GM19043 (cell line): ENCODE measurements at regions not wholly inside any gene's neighbourhood (a gene's known extent, or its start where the extent isn't known, plus 50 kb on each side); places are given as distances from the start of the nearest gene placed in this dataset.

Experiments
- ATAC-seq: cut with Tn5 transposase; IDR thresholded peaks from one replicate; pipeline ENCODE4 v1.9.1; 2021; ENCODE audit warnings: low read depth; ENCODE audit not compliant: unreplicated experiment

GRCh38 chrY:19365321-19365720, 379.2 kb downstream of the KDM5D start:
- no peak for ATAC-seq

GRCh38 chrY:19357249-19357648, 387.3 kb downstream of the KDM5D start:
- ATAC-seq: peak; percentile 42

GRCh38 chrY:19356735-19357134, 387.8 kb downstream of the KDM5D start:
- ATAC-seq: peak; percentile 81

- ATAC-seq: no peak
Measured at GRCh38 chrY:19354857-19355173, 389.7 kb downstream of the KDM5D start.

- no peak for ATAC-seq
Measured at GRCh38 chrY:19354061-19354856, 390.3 kb downstream of the KDM5D start.

GRCh38 chrY:19351616-19352015, 392.9 kb downstream of the KDM5D start:
- ATAC-seq: no peak

GRCh38 chrY:19321701-19322100, 422.8 kb downstream of the KDM5D start:
- no peak for ATAC-seq

GRCh38 chrY:19319135-19319534, 425.4 kb downstream of the KDM5D start:
- ATAC-seq: no peak

- ATAC-seq: no peak
Measured at GRCh38 chrY:19317271-19317987, 427.1 kb downstream of the KDM5D start.

- ATAC-seq: no peak
Measured at GRCh38 chrY:19307627-19308026, 436.9 kb downstream of the KDM5D start.

- no peak for ATAC-seq
Measured at GRCh38 chrY:19303136-19303535, 441.4 kb downstream of the KDM5D start.

GRCh38 chrY:19290925-19291324, 453.6 kb downstream of the KDM5D start:
- ATAC-seq: no peak

GRCh38 chrY:19274076-19274475, 470.4 kb downstream of the KDM5D start:
- ATAC-seq: no peak

GRCh38 chrY:19268331-19268730, 476.2 kb downstream of the KDM5D start:
- no peak for ATAC-seq

GRCh38 chrY:19265404-19265803, 479.1 kb downstream of the KDM5D start:
- ATAC-seq: no peak

GRCh38 chrY:19262310-19262709, 482.2 kb downstream of the KDM5D start:
- ATAC-seq: no peak

GRCh38 chrY:19232276-19232994, 458.9 kb upstream of the HSFY2 start:
- ATAC-seq: no peak

GRCh38 chrY:19220784-19221183, 447.2 kb upstream of the HSFY2 start:
- ATAC-seq: no peak

GRCh38 chrY:19208915-19209314, 435.4 kb upstream of the HSFY2 start:
- no peak for ATAC-seq

GRCh38 chrY:19207048-19207447, 433.5 kb upstream of the HSFY2 start:
- ATAC-seq: no peak

GRCh38 chrY:19180824-19181223, 407.3 kb upstream of the HSFY2 start:
- ATAC-seq: no peak

- ATAC-seq: no peak
Measured at GRCh38 chrY:19168202-19168565, 394.6 kb upstream of the HSFY2 start.
